GM12891 (cell line): ENCODE measurements at regions not wholly inside any gene's neighbourhood (a gene's known extent, or its start where the extent isn't known, plus 50 kb on each side); places are given as distances from the start of the nearest gene placed in this dataset.

ENCODE experiments used
- POLR2A ChIP-seq: IDR thresholded peaks from 2 replicates; pipeline ENCODE4 v1.6.1; 2011; ENCODE audit warnings: low read depth, low read length, control low read depth
- POLR2AphosphoS5 ChIP-seq: IDR thresholded peaks from 2 replicates; pipeline ENCODE4 v1.6.1; 2011; ENCODE audit warnings: low read depth, low read length, control low read depth
- POU2F2 ChIP-seq: IDR thresholded peaks from 2 replicates; pipeline ENCODE4 v1.6.1; 2011; ENCODE audit warnings: low read depth, mild to moderate bottlenecking, control low read depth, low read length, moderate library complexity
- SPI1 ChIP-seq: IDR thresholded peaks from 2 replicates; pipeline ENCODE4 v1.6.1; 2011; ENCODE audit warnings: low read depth, low read length, control low read depth
- TAF1 ChIP-seq: IDR thresholded peaks from 2 replicates; pipeline ENCODE4 v1.6.1; 2011; ENCODE audit warnings: low read depth, low read length, control low read depth

GRCh38 chr5:164073081-164073480 is 567.7 kb downstream of the MAT2B start:
- TF ChIP-seq SPI1, result no peak
- TF ChIP-seq POLR2AphosphoS5, result no peak
- TF ChIP-seq POLR2A, result no peak
- TF ChIP-seq TAF1, result no peak
- no peak for TF ChIP-seq POU2F2
